ENCODE measurements at regions not wholly inside any gene's neighbourhood (a gene's known extent, or its start where the extent isn't known, plus 50 kb on each side); places are given as distances from the start of the nearest gene placed in this dataset.
A peak's percentile ranks its signal among the peaks of the same experiment; 100 is the strongest.

DNA sequence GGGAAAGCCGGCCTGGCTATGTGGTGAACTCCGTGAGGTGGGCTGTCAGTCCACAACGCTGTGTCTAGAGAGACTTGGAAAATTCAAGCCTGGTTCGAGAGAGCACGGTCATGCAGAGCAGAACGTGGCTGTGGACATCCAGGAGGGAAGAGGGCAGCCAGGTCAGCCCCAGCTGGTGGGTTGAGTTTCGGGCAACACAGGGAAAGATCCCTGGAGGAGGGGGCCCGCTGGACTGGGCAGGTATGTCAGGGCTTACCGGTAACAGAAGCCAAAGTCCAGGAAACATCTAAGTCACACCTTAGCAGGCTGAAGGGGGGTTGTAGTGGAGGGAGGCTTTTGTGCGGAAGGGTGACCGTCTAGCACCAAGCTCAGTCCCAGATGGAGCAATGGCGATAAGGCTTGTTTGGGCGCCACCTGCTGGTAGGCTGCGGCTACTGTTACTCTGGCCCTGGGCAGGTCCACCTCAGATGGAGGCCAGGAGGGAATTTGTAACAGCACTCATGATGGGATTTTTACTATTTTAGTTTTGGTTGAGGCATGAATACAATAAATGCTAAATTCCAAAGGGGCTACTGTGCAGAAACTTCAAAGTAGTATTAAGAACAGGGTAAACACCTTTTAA lies 143.3 kb upstream of the ZNF644 start:
- peak; percentile 72 for DNase-seq (ENCODE audit: low spot score)
- no peak overlapping the region for H3K4me2 ChIP-seq (ENCODE audit: insufficient read depth, low read length, poor library complexity, severe bottlenecking)

DNA sequence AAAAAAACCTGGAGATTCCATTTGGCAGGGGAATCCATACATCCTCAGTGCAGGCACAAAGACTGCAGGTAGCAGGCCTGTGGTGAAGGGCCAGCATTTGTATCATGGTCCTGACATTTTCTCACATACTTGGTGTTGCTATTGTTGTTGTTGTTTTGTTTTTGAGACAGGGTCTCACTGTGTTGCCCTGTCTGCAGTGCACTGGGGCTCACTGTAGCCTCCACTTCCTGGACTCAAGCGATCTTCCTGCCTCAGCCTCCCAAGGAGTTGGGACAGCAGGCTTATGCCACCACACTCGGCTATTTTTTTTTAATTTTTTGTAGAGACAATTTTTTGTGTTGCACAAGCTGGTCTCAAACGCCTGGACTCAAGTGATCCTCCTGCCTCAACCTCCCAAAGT lies 140.8 kb upstream of the ZNF644 start:
- no peaks in the 10 kb centered on the region for H3K79me1 ChIP-seq (ENCODE audit: low read depth, low read length)
- H3K36me3 ChIP-seq (replicated peaks in 1 of 2; ENCODE audit: control insufficient read depth in 2 of 2, insufficient read depth in 2 of 2, low read length in 2 of 2) = no peaks in the 10 kb centered on the region
- H3K18ac ChIP-seq (ENCODE audit: low read length) = no peak overlapping the region
- no peak overlapping the region for H2AFZ ChIP-seq (ENCODE audit: low read length)
- H2BK12ac ChIP-seq (ENCODE audit: low read length) = no peak overlapping the region
- no peak overlapping the region for H3K4me2 ChIP-seq (ENCODE audit: insufficient read depth, low read length, poor library complexity, severe bottlenecking)
- no peak overlapping the region for H3K27ac ChIP-seq (replicated peaks; ENCODE audit: low read length)
- no peak overlapping the region for H3K4ac ChIP-seq (ENCODE audit: low read length)
- no peak overlapping the region for H3K14ac ChIP-seq (ENCODE audit: low read length)
- no peak overlapping the region for H2BK120ac ChIP-seq (ENCODE audit: low read depth, low read length)
- H2BK5ac ChIP-seq (ENCODE audit: low read length) = no peak overlapping the region
- peaks cover 0 to 7% (median 0%) of the 10 kb centered on the region in 3 experiments for H3K27me3 ChIP-seq (ENCODE audit: control insufficient read depth in 3 of 3, insufficient read depth in 3 of 3, low read depth in 1 of 3, low read length in 3 of 3)
- no peak overlapping the region for H2BK15ac ChIP-seq (ENCODE audit: low read length)
- no peak overlapping the region for H2AK5ac ChIP-seq (ENCODE audit: low read depth, low read length)
- H3K23ac ChIP-seq (ENCODE audit: low read depth, low read length, poor library complexity) = no peak overlapping the region
- H3K4me3 ChIP-seq (ENCODE audit: low read length in 2 of 2) = no peak overlapping the region
- no CpG with 5 or more reads among the region's 3 CpGs for WGBS, 2 donors (ENCODE audit: extremely low coverage in 2 of 2, insufficient read length in 2 of 2, insufficient replicate concordance in 1 of 2)
- no peak overlapping the region for H4K8ac ChIP-seq (ENCODE audit: low read depth, low read length)
- no peaks in the 10 kb centered on the region for H3K9me3 ChIP-seq (replicated peaks in 1 of 2; ENCODE audit: control insufficient read depth in 2 of 2, insufficient read depth in 1 of 2, low read depth in 1 of 2, low read length in 2 of 2)
- H3K4me1 ChIP-seq (ENCODE audit: control insufficient read depth in 2 of 2, insufficient read depth in 1 of 2, low read depth in 1 of 2, low read length in 2 of 2) = peaks cover 1 to 3% of the 10 kb centered on the region in 2 donors
- no peak overlapping the region for H4K91ac ChIP-seq (ENCODE audit: low read depth, low read length, poor library complexity)
- no peak overlapping the region for H3K9ac ChIP-seq (ENCODE audit: low read depth, low read length, poor library complexity)
- DNase-seq (ENCODE audit: low spot score) = no peak

More for the DNA sequence above, 143.3 kb upstream of the ZNF644 start:
- Histone ChIP-seq H4K91ac (ENCODE audit: low read depth, low read length, poor library complexity) (peak overlapping the region; percentile 47), H3K4me3 (ENCODE audit: low read length in 2 of 2) (no peak overlapping the region), H3K18ac (ENCODE audit: low read length) (peak overlapping the region; percentile 5), H2BK15ac (ENCODE audit: low read length) (peak overlapping the region; percentile 14), H2AFZ (ENCODE audit: low read length) (peak overlapping the region; percentile 73), H3K27ac (replicated peaks; ENCODE audit: low read length) (no peak overlapping the region), H2AK5ac (ENCODE audit: low read depth, low read length) (peak overlapping the region; percentile 53), H3K27me3 (ENCODE audit: control insufficient read depth in 3 of 3, insufficient read depth in 3 of 3, low read depth in 1 of 3, low read length in 3 of 3) (no peaks in the 10 kb centered on the region), H3K23ac (ENCODE audit: low read depth, low read length, poor library complexity) (peak overlapping the region; percentile 38), H3K36me3 (replicated peaks in 1 of 2; ENCODE audit: control insufficient read depth in 2 of 2, insufficient read depth in 2 of 2, low read length in 2 of 2) (no peaks in the 10 kb centered on the region), H3K9me3 (replicated peaks in 1 of 2; ENCODE audit: control insufficient read depth in 2 of 2, insufficient read depth in 1 of 2, low read depth in 1 of 2, low read length in 2 of 2) (no peaks in the 10 kb centered on the region), H2BK12ac (ENCODE audit: low read length) (no peak overlapping the region), H3K14ac (ENCODE audit: low read length) (no peak overlapping the region), H4K8ac (ENCODE audit: low read depth, low read length) (no peak overlapping the region), H2BK120ac (ENCODE audit: low read depth, low read length) (no peak overlapping the region), H3K9ac (ENCODE audit: low read depth, low read length, poor library complexity) (no peak overlapping the region), H2BK5ac (ENCODE audit: low read length) (no peak overlapping the region), H3K79me1 (ENCODE audit: low read depth, low read length) (no peaks in the 10 kb centered on the region), H3K4ac (ENCODE audit: low read length) (no peak overlapping the region), H3K4me1 (ENCODE audit: control insufficient read depth in 2 of 2, insufficient read depth in 1 of 2, low read depth in 1 of 2, low read length in 2 of 2) (peaks cover 1 to 3% of the 10 kb centered on the region in 2 donors)
- no CpG with 5 or more reads among the region's 14 CpGs for WGBS, 2 donors (ENCODE audit: extremely low coverage in 2 of 2, insufficient read length in 2 of 2, insufficient replicate concordance in 1 of 2)

DNA sequence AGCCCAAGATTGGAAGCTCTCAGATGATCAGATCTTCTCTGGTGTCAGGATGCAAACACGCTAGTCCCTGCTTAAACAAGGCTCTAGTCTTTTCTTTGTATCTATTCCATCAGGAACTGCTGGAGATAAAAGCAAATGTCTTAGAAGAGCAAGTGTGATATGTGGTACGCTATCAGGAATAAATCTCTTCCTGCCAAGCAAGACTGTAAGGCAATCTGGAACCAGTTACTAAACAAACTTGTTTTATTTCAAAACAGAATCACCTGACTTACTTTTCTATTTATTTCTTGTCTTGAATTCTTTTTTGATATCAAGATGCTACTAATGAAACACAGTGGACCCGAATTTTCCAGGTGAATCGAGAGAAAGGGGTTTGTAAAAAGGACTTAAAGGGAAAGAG lies 139.9 kb upstream of the ZNF644 start:
- H3K14ac ChIP-seq (ENCODE audit: low read length) = no peak overlapping the region
- H4K91ac ChIP-seq (ENCODE audit: low read depth, low read length, poor library complexity) = no peak overlapping the region
- no peak overlapping the region for H3K4ac ChIP-seq (ENCODE audit: low read length)
- H3K27ac ChIP-seq (replicated peaks; ENCODE audit: low read length) = no peak overlapping the region
- no peaks in the 10 kb centered on the region for H3K9me3 ChIP-seq (replicated peaks in 1 of 2; ENCODE audit: control insufficient read depth in 2 of 2, insufficient read depth in 1 of 2, low read depth in 1 of 2, low read length in 2 of 2)
- H2AFZ ChIP-seq (ENCODE audit: low read length) = no peak overlapping the region
- H3K9ac ChIP-seq (ENCODE audit: low read depth, low read length, poor library complexity) = no peak overlapping the region
- no peak for DNase-seq (ENCODE audit: low spot score)
- H4K8ac ChIP-seq (ENCODE audit: low read depth, low read length) = no peak overlapping the region
- no peak overlapping the region for H3K4me3 ChIP-seq (ENCODE audit: low read length in 2 of 2)
- peaks cover 1 to 3% of the 10 kb centered on the region in 2 donors for H3K4me1 ChIP-seq (ENCODE audit: control insufficient read depth in 2 of 2, insufficient read depth in 1 of 2, low read depth in 1 of 2, low read length in 2 of 2)
- no peak overlapping the region for H2BK12ac ChIP-seq (ENCODE audit: low read length)
- H2BK120ac ChIP-seq (ENCODE audit: low read depth, low read length) = no peak overlapping the region
- no peaks in the 10 kb centered on the region for H3K79me1 ChIP-seq (ENCODE audit: low read depth, low read length)
- WGBS, 2 donors (ENCODE audit: extremely low coverage in 2 of 2, insufficient read length in 2 of 2, insufficient replicate concordance in 1 of 2) = no CpG with 5 or more reads among the region's 4 CpGs
- H3K18ac ChIP-seq (ENCODE audit: low read length) = no peak overlapping the region
- H3K36me3 ChIP-seq (replicated peaks in 1 of 2; ENCODE audit: control insufficient read depth in 2 of 2, insufficient read depth in 2 of 2, low read length in 2 of 2) = no peaks in the 10 kb centered on the region
- H2AK5ac ChIP-seq (ENCODE audit: low read depth, low read length) = no peak overlapping the region
- H3K4me2 ChIP-seq (ENCODE audit: insufficient read depth, low read length, poor library complexity, severe bottlenecking) = no peak overlapping the region
- no peak overlapping the region for H2BK5ac ChIP-seq (ENCODE audit: low read length)
- H2BK15ac ChIP-seq (ENCODE audit: low read length) = no peak overlapping the region
- H3K27me3 ChIP-seq (ENCODE audit: control insufficient read depth in 3 of 3, insufficient read depth in 3 of 3, low read depth in 1 of 3, low read length in 3 of 3) = peaks cover 0 to 9% (median 0%) of the 10 kb centered on the region in 3 experiments
- H3K23ac ChIP-seq (ENCODE audit: low read depth, low read length, poor library complexity) = no peak overlapping the region

DNA sequence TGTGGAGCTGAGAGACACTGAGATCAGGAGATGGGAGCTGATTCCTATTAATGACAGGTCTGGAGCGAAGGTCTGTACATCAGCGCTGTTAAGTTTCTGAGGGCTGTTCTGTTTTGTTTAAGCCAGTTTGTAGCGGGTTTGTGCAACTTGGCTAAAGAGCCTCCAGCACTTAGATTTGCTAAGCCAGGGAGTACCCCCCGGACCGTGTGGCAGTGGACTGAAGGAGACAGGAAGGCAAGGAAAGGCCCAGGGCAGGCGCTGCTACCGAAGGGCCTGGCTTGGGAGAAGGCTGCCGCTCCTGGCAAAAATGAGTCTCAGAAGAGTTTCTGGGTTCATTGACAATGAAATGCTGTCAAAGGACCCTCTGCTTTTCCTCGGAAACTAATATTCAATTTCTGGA lies 139.3 kb upstream of the ZNF644 start:
- Histone ChIP-seq H3K4ac (ENCODE audit: low read length) (no peak overlapping the region), H3K27me3 (ENCODE audit: control insufficient read depth in 3 of 3, insufficient read depth in 3 of 3, low read depth in 1 of 3, low read length in 3 of 3) (peaks cover 0 to 15% (median 0%) of the 10 kb centered on the region in 3 experiments), H3K9ac (ENCODE audit: low read depth, low read length, poor library complexity) (no peak overlapping the region), H3K36me3 (replicated peaks in 1 of 2; ENCODE audit: control insufficient read depth in 2 of 2, insufficient read depth in 2 of 2, low read length in 2 of 2) (no peaks in the 10 kb centered on the region), H2BK120ac (ENCODE audit: low read depth, low read length) (no peak overlapping the region), H2AK5ac (ENCODE audit: low read depth, low read length) (no peak overlapping the region), H2AFZ (ENCODE audit: low read length) (no peak overlapping the region), H4K91ac (ENCODE audit: low read depth, low read length, poor library complexity) (no peak overlapping the region), H3K18ac (ENCODE audit: low read length) (no peak overlapping the region), H2BK12ac (ENCODE audit: low read length) (no peak overlapping the region), H3K4me2 (ENCODE audit: insufficient read depth, low read length, poor library complexity, severe bottlenecking) (no peak overlapping the region), H4K8ac (ENCODE audit: low read depth, low read length) (no peak overlapping the region), H2BK5ac (ENCODE audit: low read length) (no peak overlapping the region), H3K4me1 (ENCODE audit: control insufficient read depth in 2 of 2, insufficient read depth in 1 of 2, low read depth in 1 of 2, low read length in 2 of 2) (peaks cover 1 to 2% of the 10 kb centered on the region in 2 donors), H3K9me3 (replicated peaks in 1 of 2; ENCODE audit: control insufficient read depth in 2 of 2, insufficient read depth in 1 of 2, low read depth in 1 of 2, low read length in 2 of 2) (no peaks in the 10 kb centered on the region), H3K4me3 (ENCODE audit: low read length in 2 of 2) (no peak overlapping the region), H2BK15ac (ENCODE audit: low read length) (no peak overlapping the region), H3K79me1 (ENCODE audit: low read depth, low read length) (no peaks in the 10 kb centered on the region), H3K14ac (ENCODE audit: low read length) (no peak overlapping the region), H3K23ac (ENCODE audit: low read depth, low read length, poor library complexity) (no peak overlapping the region), H3K27ac (replicated peaks; ENCODE audit: low read length) (no peak overlapping the region)
- no CpG with 5 or more reads among the region's 9 CpGs for WGBS, 2 donors (ENCODE audit: extremely low coverage in 2 of 2, insufficient read length in 2 of 2, insufficient replicate concordance in 1 of 2)
- no peak for DNase-seq (ENCODE audit: low spot score)
